ENCODE measurements at regions not wholly inside any gene's neighbourhood (a gene's known extent, or its start where the extent isn't known, plus 50 kb on each side); places are given as distances from the start of the nearest gene placed in this dataset.

GRCh38 chr5:54876556-54876955, 108.8 kb downstream of the ESM1 start:
- H3K36me3 Mint-ChIP-seq, result no peaks in the 10 kb centered on the region
- Histone ChIP-seq H3K9me3 (ENCODE audit: control insufficient read depth in 1 of 2, low read length in 2 of 2) (no peaks in the 10 kb centered on the region), H3K4me3 (ENCODE audit: low read length in 2 of 2) (no peak overlapping the region), H3K4me1 (ENCODE audit: insufficient read depth, low read length) (no peaks in the 10 kb centered on the region), H3K27me3 (ENCODE audit: insufficient read depth, low read length) (peaks cover 3% of the 10 kb centered on the region), H3K27ac (ENCODE audit: low read depth, low read length) (no peak overlapping the region), H3K36me3 (ENCODE audit: insufficient read depth, low read length) (no peaks in the 10 kb centered on the region)
- ChIA-PET POLR2A (ENCODE audit: partially characterized antibody) (no interaction called here), CTCF (ENCODE audit: partially characterized antibody) (no interaction called here)
- no peak overlapping the region for H3K27ac Mint-ChIP-seq
- H3K27me3 Mint-ChIP-seq, result peaks cover 16 to 19% of the 10 kb centered on the region in 2 donors
- intact Hi-C loops (cut with micrococcal nuclease), result no loop called here
- no peak for DNase-seq
- H3K4me1 Mint-ChIP-seq, result no peaks in the 10 kb centered on the region
- H3K4me3 Mint-ChIP-seq, result no peak overlapping the region
- H3K9me3 Mint-ChIP-seq, result peaks cover 0 to 3% (median 0%) of the 10 kb centered on the region in 8 donors

- DNase-seq, result no peak
- Histone ChIP-seq H3K36me3 (ENCODE audit: insufficient read depth, low read length) (no peaks in the 10 kb centered on the region), H3K4me3 (ENCODE audit: low read length in 2 of 2) (no peak overlapping the region), H3K9me3 (ENCODE audit: control insufficient read depth in 1 of 2, low read length in 2 of 2) (no peaks in the 10 kb centered on the region), H3K27ac (ENCODE audit: low read depth, low read length) (no peak overlapping the region), H3K27me3 (ENCODE audit: insufficient read depth, low read length) (peaks cover 3% of the 10 kb centered on the region), H3K4me1 (ENCODE audit: insufficient read depth, low read length) (no peaks in the 10 kb centered on the region)
- Mint-ChIP-seq H3K4me1 (no peaks in the 10 kb centered on the region), H3K27me3 (peaks cover 19 to 20% of the 10 kb centered on the region in 2 donors), H3K4me3 (no peak overlapping the region), H3K27ac (no peak overlapping the region), H3K9me3 (no peaks in the 10 kb centered on the region), H3K36me3 (no peaks in the 10 kb centered on the region)
- POLR2A ChIA-PET (ENCODE audit: partially characterized antibody), result no interaction called here
- CTCF ChIA-PET (ENCODE audit: partially characterized antibody), result interaction anchor here (1.0 kb wide), 1 partner anchor 9 kb away, joined by 7 read pairs; no protein-coding TSS in a partner anchor
- intact Hi-C loops (cut with micrococcal nuclease), result no loop called here
Observed at GRCh38 chr5:54874337-54875021, 110.9 kb downstream of the ESM1 start.

- Mint-ChIP-seq H3K27ac (no peak overlapping the region), H3K4me3 (no peak overlapping the region), H3K9me3 (no peaks in the 10 kb centered on the region), H3K27me3 (peaks cover 23% of the 10 kb centered on the region in 2 donors), H3K36me3 (no peaks in the 10 kb centered on the region), H3K4me1 (no peaks in the 10 kb centered on the region)
- H3K36me3 ChIP-seq (ENCODE audit: insufficient read depth, low read length), result no peaks in the 10 kb centered on the region
- POLR2A ChIA-PET (ENCODE audit: partially characterized antibody), result no interaction called here
- no peak for DNase-seq
- H3K27me3 ChIP-seq (ENCODE audit: insufficient read depth, low read length), result peaks cover 3% of the 10 kb centered on the region
- no peaks in the 10 kb centered on the region for H3K9me3 ChIP-seq (ENCODE audit: control insufficient read depth in 1 of 2, low read length in 2 of 2)
- H3K4me3 ChIP-seq (ENCODE audit: low read length in 2 of 2), result no peak overlapping the region
- no peaks in the 10 kb centered on the region for H3K4me1 ChIP-seq (ENCODE audit: insufficient read depth, low read length)
- intact Hi-C loops (cut with micrococcal nuclease), result no loop called here
- no peak overlapping the region for H3K27ac ChIP-seq (ENCODE audit: low read depth, low read length)
- CTCF ChIA-PET (ENCODE audit: partially characterized antibody), result interaction anchor here (1.0 to 2.2 kb wide), 3 partner anchors 8 to 33 kb away, joined by 7 to 11 read pairs (median 8); no protein-coding TSS in a partner anchor
Observed at GRCh38 chr5:54873691-54874090, 111.7 kb downstream of the ESM1 start.

- no peaks in the 10 kb centered on the region for H3K4me1 Mint-ChIP-seq
- peaks cover 23 to 27% of the 10 kb centered on the region in 2 donors for H3K27me3 Mint-ChIP-seq
Observed at GRCh38 chr5:54872810-54873209, 112.6 kb downstream of the ESM1 start.

GRCh38 chr5:54870271-54870670, 115.1 kb downstream of the ESM1 start:
- ChIA-PET CTCF (ENCODE audit: partially characterized antibody) (interaction anchor here (1.0 to 1.6 kb wide), 4 partner anchors 25 to 354 kb away, joined by 3 to 7 read pairs (median 4); no protein-coding TSS in a partner anchor), POLR2A (ENCODE audit: partially characterized antibody) (no interaction called here)
- intact Hi-C loops (cut with micrococcal nuclease), result no loop called here
- no peaks in the 10 kb centered on the region for H3K9me3 Mint-ChIP-seq
- H3K27me3 Mint-ChIP-seq, result peaks cover 25 to 27% of the 10 kb centered on the region in 2 donors
- no peaks in the 10 kb centered on the region for H3K27me3 ChIP-seq (ENCODE audit: insufficient read depth, low read length)
- no peak overlapping the region for H3K4me3 Mint-ChIP-seq
- no peak overlapping the region for H3K27ac ChIP-seq (ENCODE audit: low read depth, low read length)
- H3K36me3 ChIP-seq (ENCODE audit: insufficient read depth, low read length), result no peaks in the 10 kb centered on the region
- peaks cover 4% of the 10 kb centered on the region for H3K4me1 ChIP-seq (ENCODE audit: insufficient read depth, low read length)
- no peaks in the 10 kb centered on the region for H3K36me3 Mint-ChIP-seq
- H3K9me3 ChIP-seq (ENCODE audit: control insufficient read depth in 1 of 2, low read length in 2 of 2), result no peaks in the 10 kb centered on the region
- H3K27ac Mint-ChIP-seq, result no peak overlapping the region
- no peak overlapping the region for H3K4me3 ChIP-seq (ENCODE audit: low read length in 2 of 2)
- peaks cover 0 to 5% (median 4%) of the 10 kb centered on the region in 4 donors for H3K4me1 Mint-ChIP-seq
- no peak for DNase-seq

More at GRCh38 chr5:54872810-54873209, 112.6 kb downstream of the ESM1 start:
- ChIA-PET POLR2A (ENCODE audit: partially characterized antibody) (interaction anchor here (0.9 kb wide), 1 partner anchor 562 kb away, joined by 4 read pairs; the partner anchor contains the start of gene ARL15), CTCF (ENCODE audit: partially characterized antibody) (interaction anchor here (0.9 to 2.2 kb wide), 4 partner anchors 9 to 34 kb away, joined by 3 to 11 read pairs (median 6); no protein-coding TSS in a partner anchor)
- H3K36me3 ChIP-seq (ENCODE audit: insufficient read depth, low read length), result no peaks in the 10 kb centered on the region
- Mint-ChIP-seq H3K27ac (no peak overlapping the region), H3K9me3 (no peaks in the 10 kb centered on the region), H3K4me3 (no peak overlapping the region), H3K36me3 (no peaks in the 10 kb centered on the region)
- no peaks in the 10 kb centered on the region for H3K4me1 ChIP-seq (ENCODE audit: insufficient read depth, low read length)
- H3K4me3 ChIP-seq (ENCODE audit: low read length in 2 of 2), result no peak overlapping the region
- intact Hi-C loops (cut with micrococcal nuclease), result no loop called here
- no peaks in the 10 kb centered on the region for H3K9me3 ChIP-seq (ENCODE audit: control insufficient read depth in 1 of 2, low read length in 2 of 2)
- no peak for DNase-seq
- no peak overlapping the region for H3K27ac ChIP-seq (ENCODE audit: low read depth, low read length)
- H3K27me3 ChIP-seq (ENCODE audit: insufficient read depth, low read length), result peaks cover 3% of the 10 kb centered on the region

GRCh38 chr5:54869691-54870090, 115.7 kb downstream of the ESM1 start:
- no peaks in the 10 kb centered on the region for H3K9me3 Mint-ChIP-seq
- no peak overlapping the region for H3K27ac Mint-ChIP-seq
- no peak for DNase-seq
- peaks cover 20 to 26% of the 10 kb centered on the region in 2 donors for H3K27me3 Mint-ChIP-seq
- CTCF ChIA-PET (ENCODE audit: partially characterized antibody), result interaction anchor here (1.0 to 1.6 kb wide), 3 partner anchors 104 to 353 kb away, joined by 3 to 7 read pairs (median 3); no protein-coding TSS in a partner anchor
- no peak overlapping the region for H3K27ac ChIP-seq (ENCODE audit: low read depth, low read length)
- H3K4me3 ChIP-seq (ENCODE audit: low read length in 2 of 2), result no peak overlapping the region
- intact Hi-C loops (cut with micrococcal nuclease), result no loop called here
- H3K4me3 Mint-ChIP-seq, result no peak overlapping the region
- POLR2A ChIA-PET (ENCODE audit: partially characterized antibody), result no interaction called here
- no peaks in the 10 kb centered on the region for H3K9me3 ChIP-seq (ENCODE audit: control insufficient read depth in 1 of 2, low read length in 2 of 2)
- no peaks in the 10 kb centered on the region for H3K27me3 ChIP-seq (ENCODE audit: insufficient read depth, low read length)
- peaks cover 4% of the 10 kb centered on the region for H3K4me1 ChIP-seq (ENCODE audit: insufficient read depth, low read length)
- no peaks in the 10 kb centered on the region for H3K36me3 Mint-ChIP-seq
- peaks cover 0 to 5% (median 4%) of the 10 kb centered on the region in 4 donors for H3K4me1 Mint-ChIP-seq
- no peaks in the 10 kb centered on the region for H3K36me3 ChIP-seq (ENCODE audit: insufficient read depth, low read length)

- Mint-ChIP-seq H3K4me3 (no peak overlapping the region), H3K4me1 (peaks cover 0 to 5% (median 4%) of the 10 kb centered on the region in 4 donors), H3K27me3 (peaks cover 20 to 26% of the 10 kb centered on the region in 2 donors), H3K36me3 (no peaks in the 10 kb centered on the region), H3K27ac (no peak overlapping the region), H3K9me3 (no peaks in the 10 kb centered on the region)
- CTCF ChIA-PET (ENCODE audit: partially characterized antibody), result interaction anchor here (1.0 to 5.4 kb wide), 6 partner anchors 10 to 353 kb away, joined by 3 to 88 read pairs (median 24); partner anchors contain the start of gene SNX18
- DNase-seq, result no peak
- Histone ChIP-seq H3K9me3 (ENCODE audit: control insufficient read depth in 1 of 2, low read length in 2 of 2) (no peaks in the 10 kb centered on the region), H3K4me1 (ENCODE audit: insufficient read depth, low read length) (peaks cover 4% of the 10 kb centered on the region), H3K27me3 (ENCODE audit: insufficient read depth, low read length) (peaks cover 3% of the 10 kb centered on the region), H3K27ac (ENCODE audit: low read depth, low read length) (no peak overlapping the region), H3K4me3 (ENCODE audit: low read length in 2 of 2) (no peak overlapping the region), H3K36me3 (ENCODE audit: insufficient read depth, low read length) (no peaks in the 10 kb centered on the region)
- intact Hi-C loops (cut with micrococcal nuclease), result no loop called here
- POLR2A ChIA-PET (ENCODE audit: partially characterized antibody), result no interaction called here
Observed at GRCh38 chr5:54868511-54869483, 116.6 kb downstream of the ESM1 start.
